Fibroblast of the conjunctiva (primary cell): ENCODE measurements at regions not wholly inside any gene's neighbourhood (a gene's known extent, or its start where the extent isn't known, plus 50 kb on each side); places are given as distances from the start of the nearest gene placed in this dataset.

Experiments used
- DNase-seq: peaks from one replicate; pipeline ENCODE4 v3.0.0-alpha.2; 2010; ENCODE audit warnings: low read depth

DNA sequence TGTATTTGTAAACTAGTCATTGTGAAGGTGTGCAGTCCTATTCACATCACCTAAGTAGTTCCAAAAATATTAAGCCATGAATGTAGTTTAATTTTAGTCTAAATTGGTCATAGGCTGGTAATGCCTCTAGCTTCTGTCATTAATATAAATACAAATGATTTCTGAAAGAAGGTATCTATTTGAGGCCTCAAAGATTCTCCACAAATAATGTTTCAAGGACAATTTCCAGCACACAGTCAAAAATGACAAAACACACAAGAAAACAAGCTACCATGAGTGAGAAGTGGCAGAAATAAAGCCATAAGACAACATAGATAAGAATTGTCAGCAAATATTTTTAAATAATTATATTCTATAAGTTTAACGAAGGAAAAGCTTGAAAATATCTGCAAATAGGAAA lies 66.7 kb upstream of the PDK4 start:
- no peak for DNase-seq

DNA sequence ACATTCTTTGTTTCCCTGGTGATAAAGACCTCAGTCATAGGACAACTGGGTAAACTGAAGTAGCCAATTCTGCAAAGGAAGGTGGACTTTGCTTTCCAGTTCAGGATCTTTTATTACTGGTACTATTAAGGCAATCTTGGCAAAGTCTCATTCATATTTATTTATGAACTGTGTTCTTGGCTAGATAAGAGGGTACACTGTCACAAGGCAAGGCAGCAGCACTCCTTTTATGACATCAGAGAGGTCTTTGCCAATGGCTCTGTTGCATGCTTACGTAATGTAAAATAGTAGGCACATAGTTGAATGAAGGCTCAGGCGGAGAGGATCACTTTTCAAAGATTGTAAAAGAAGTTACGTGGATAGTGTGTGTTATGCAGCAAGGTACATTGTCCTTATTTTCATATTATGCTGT lies 63.7 kb upstream of the PDK4 start:
- no peak for DNase-seq

DNA sequence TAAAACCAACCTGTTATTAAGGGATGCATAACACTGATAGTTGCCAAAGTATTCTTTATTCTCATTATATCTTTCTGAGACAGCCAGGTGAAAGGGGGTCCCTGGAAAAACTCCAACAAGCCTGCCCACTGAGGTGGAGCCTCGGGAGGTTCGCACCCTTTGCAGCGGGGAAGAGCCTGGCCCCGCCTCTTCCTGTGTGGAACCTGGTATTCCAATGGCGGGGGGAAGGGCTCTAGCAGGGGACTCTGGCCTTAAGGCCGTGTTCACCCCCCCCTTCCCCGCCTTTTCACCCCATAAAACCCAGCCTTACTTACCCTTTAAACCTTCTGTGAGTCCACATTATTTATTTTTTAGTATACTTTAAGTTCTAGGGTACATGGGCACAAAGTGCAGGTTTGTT lies 62.4 kb upstream of the PDK4 start:
- DNase-seq = no peak

DNA sequence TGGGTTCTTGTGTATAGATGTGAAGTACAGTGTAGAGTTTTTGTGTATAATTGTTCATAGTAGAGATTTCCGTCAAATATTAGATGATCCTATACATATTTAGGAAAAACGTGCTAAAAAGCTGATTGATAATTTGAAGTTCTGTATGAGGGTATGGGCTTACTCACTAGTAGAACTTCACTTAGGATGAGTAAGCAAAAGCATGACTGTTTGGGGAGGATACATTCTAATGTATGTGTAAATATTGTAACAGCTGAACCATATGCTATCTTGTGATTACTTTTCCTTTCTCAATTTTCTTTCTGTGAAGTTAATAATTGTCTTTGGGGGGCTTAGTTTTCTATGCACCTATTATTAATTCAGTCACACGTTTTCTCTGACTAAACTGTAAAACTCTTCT lies 53.2 kb upstream of the PDK4 start:
- DNase-seq = no peak

DNA sequence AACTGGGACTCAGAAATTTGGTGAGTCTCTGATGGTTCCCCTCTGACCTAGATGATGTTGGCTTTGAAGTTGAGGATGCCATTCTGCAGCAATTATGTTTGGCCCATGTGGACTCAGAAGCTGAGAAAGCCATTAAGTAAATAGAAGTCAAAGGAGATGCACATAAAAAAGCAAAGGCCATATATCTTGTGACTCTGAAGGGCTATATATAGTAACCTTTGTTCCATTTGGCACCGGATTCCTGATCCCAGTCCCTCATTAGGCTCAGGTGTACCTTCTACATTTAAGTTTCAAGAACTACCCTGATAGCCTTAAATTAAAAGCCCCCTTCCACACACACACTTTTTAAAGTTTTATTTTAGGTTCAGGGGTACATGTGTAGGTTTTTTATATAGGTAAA lies 50.0 kb upstream of the PDK4 start:
- DNase-seq = no peak
